ENCODE measurements at regions not wholly inside any gene's neighbourhood (a gene's known extent, or its start where the extent isn't known, plus 50 kb on each side); places are given as distances from the start of the nearest gene placed in this dataset.

DNA sequence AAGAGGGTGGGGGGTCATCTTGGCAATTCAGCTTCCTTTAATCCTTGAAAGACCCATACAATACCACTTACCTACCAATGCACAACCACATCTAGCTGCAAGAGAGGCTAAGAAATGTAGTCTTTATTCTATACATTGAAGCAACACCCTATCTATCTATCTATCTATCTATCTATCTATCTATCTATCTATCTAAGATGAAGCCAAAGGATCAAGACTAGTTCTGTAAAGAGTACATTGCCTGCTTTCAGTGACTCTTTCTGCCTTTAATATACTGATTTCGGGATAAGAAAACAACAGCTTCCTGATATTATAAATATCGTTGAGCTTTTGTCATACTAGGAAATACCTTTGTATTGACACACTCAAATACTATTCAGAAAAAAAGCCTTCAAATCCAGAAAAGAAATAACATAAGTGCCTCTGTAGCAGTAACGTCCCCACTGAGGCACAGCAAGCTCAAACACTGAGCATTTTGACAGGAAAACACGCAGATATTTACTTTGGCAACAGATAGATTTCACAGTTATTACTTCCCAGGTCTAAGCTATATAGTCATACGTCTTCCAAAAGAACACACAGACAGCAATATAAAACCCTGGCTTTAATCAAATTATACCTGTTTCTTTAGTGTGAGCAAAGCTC lies 139.4 kb upstream of the SERTAD2 start:
- in situ Hi-C loops (cut with HindIII; ENCODE audit: low pct_unique_long_range_greater_than_20kb, low sequenced_read_pairs) = no loop called here
- no peak overlapping the region for H3K27ac ChIP-seq (ENCODE audit: low read length)
- ATAC-seq (no peak), DNase-seq (ENCODE audit: low read depth, low spot score) (no peak)
- intact Hi-C loops (cut with micrococcal nuclease; ENCODE audit: unreplicated experiment) = no loop called here
- no peak overlapping the region for H3K4me3 ChIP-seq (ENCODE audit: low read depth in 2 of 2, low read length in 2 of 2)
- no TSS peak for BruUV-seq (replicated peaks)
- CTCF ChIA-PET = no interaction called here
- POLR2A ChIA-PET = interaction anchor here (1.3 kb wide), 1 partner anchor 26 kb away, joined by 4 read pairs; no protein-coding TSS in a partner anchor
- peaks cover 14% of the 10 kb centered on the region for H3K4me1 ChIP-seq (ENCODE audit: control insufficient read depth, insufficient read depth, low read length)
- TF ChIP-seq, protein P1, sequence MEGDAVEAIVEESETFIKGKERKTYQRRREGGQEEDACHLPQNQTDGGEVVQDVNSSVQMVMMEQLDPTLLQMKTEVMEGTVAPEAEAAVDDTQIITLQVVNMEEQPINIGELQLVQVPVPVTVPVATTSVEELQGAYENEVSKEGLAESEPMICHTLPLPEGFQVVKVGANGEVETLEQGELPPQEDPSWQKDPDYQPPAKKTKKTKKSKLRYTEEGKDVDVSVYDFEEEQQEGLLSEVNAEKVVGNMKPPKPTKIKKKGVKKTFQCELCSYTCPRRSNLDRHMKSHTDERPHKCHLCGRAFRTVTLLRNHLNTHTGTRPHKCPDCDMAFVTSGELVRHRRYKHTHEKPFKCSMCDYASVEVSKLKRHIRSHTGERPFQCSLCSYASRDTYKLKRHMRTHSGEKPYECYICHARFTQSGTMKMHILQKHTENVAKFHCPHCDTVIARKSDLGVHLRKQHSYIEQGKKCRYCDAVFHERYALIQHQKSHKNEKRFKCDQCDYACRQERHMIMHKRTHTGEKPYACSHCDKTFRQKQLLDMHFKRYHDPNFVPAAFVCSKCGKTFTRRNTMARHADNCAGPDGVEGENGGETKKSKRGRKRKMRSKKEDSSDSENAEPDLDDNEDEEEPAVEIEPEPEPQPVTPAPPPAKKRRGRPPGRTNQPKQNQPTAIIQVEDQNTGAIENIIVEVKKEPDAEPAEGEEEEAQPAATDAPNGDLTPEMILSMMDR (IDR thresholded peaks at IDR 0.05) = no peak
- TF ChIP-seq, protein P2, sequence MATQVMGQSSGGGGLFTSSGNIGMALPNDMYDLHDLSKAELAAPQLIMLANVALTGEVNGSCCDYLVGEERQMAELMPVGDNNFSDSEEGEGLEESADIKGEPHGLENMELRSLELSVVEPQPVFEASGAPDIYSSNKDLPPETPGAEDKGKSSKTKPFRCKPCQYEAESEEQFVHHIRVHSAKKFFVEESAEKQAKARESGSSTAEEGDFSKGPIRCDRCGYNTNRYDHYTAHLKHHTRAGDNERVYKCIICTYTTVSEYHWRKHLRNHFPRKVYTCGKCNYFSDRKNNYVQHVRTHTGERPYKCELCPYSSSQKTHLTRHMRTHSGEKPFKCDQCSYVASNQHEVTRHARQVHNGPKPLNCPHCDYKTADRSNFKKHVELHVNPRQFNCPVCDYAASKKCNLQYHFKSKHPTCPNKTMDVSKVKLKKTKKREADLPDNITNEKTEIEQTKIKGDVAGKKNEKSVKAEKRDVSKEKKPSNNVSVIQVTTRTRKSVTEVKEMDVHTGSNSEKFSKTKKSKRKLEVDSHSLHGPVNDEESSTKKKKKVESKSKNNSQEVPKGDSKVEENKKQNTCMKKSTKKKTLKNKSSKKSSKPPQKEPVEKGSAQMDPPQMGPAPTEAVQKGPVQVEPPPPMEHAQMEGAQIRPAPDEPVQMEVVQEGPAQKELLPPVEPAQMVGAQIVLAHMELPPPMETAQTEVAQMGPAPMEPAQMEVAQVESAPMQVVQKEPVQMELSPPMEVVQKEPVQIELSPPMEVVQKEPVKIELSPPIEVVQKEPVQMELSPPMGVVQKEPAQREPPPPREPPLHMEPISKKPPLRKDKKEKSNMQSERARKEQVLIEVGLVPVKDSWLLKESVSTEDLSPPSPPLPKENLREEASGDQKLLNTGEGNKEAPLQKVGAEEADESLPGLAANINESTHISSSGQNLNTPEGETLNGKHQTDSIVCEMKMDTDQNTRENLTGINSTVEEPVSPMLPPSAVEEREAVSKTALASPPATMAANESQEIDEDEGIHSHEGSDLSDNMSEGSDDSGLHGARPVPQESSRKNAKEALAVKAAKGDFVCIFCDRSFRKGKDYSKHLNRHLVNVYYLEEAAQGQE (IDR thresholded peaks at IDR 0.05; ENCODE audit: insufficient read depth in 1 of 2, low read depth in 2 of 2, low read length in 1 of 2) = no peak
- no peak for TF ChIP-seq TCF7L2 (IDR thresholded peaks at IDR 0.05; ENCODE audit: low read depth, low read length)
- TF ChIP-seq SIN3A (IDR thresholded peaks at IDR 0.05; ENCODE audit: borderline replicate concordance, insufficient read depth, low read depth, low read length) = no peak
- TF ChIP-seq POLR2AphosphoS5 (IDR thresholded peaks at IDR 0.05; ENCODE audit: low read depth, low read length) = no peak
- H3K9me3 ChIP-seq (ENCODE audit: control insufficient read depth, insufficient read depth, low read depth, low read length) = no peaks in the 10 kb centered on the region
- 0 out of 2 replicates have a peak, but pooled peaks cover 2% of the 10 kb centered on the region for H3K27me3 ChIP-seq (ENCODE audit: control insufficient read depth, insufficient read depth, low read length)
- H3K36me3 ChIP-seq (ENCODE audit: control insufficient read depth, insufficient read depth, low read length) = no peaks in the 10 kb centered on the region

DNA sequence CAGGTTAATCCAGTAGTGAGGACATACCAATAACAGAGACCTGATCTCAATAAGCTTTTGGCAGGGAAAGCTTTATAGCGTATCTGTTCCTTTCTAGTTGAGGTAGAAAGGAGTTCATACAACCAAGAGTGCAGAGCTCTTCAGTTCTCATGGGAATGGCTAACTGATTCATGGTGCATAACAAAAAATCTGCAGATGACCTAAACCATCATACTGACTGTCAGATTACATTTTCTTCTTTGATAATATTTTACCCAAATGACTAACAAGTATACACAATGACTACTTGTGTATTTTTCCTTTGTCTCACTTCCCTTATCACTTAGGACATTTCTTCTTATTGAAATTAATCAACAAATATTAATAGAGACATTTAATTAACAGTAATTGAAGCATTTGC lies 140.0 kb upstream of the SERTAD2 start:
- Histone ChIP-seq H3K27ac (ENCODE audit: low read length) (no peak overlapping the region), H3K9me3 (ENCODE audit: control insufficient read depth, insufficient read depth, low read depth, low read length) (no peaks in the 10 kb centered on the region), H3K36me3 (ENCODE audit: control insufficient read depth, insufficient read depth, low read length) (no peaks in the 10 kb centered on the region), H3K4me1 (ENCODE audit: control insufficient read depth, insufficient read depth, low read length) (peaks cover 20% of the 10 kb centered on the region), H3K4me3 (ENCODE audit: low read depth in 2 of 2, low read length in 2 of 2) (no peak overlapping the region), H3K27me3 (ENCODE audit: control insufficient read depth, insufficient read depth, low read length) (0 out of 2 replicates have a peak, but pooled peaks cover 2% of the 10 kb centered on the region)
- DNase-seq (ENCODE audit: low read depth, low spot score) (no peak), ATAC-seq (no peak)
- TF ChIP-seq, protein P2 (IDR thresholded peaks at IDR 0.05; ENCODE audit: insufficient read depth in 1 of 2, low read depth in 2 of 2, low read length in 1 of 2) = no peak
- TF ChIP-seq POLR2AphosphoS5 (IDR thresholded peaks at IDR 0.05; ENCODE audit: low read depth, low read length) = no peak
- TF ChIP-seq, protein P1 (IDR thresholded peaks at IDR 0.05) = no peak
- in situ Hi-C loops (cut with HindIII; ENCODE audit: low pct_unique_long_range_greater_than_20kb, low sequenced_read_pairs) = no loop called here
- intact Hi-C loops (cut with micrococcal nuclease; ENCODE audit: unreplicated experiment) = no loop called here
- ChIA-PET POLR2A (no interaction called here), CTCF (interaction anchor here (0.6 kb wide), 1 partner anchor 9 kb away, joined by 9 read pairs; no protein-coding TSS in a partner anchor)
- no TSS peak for BruUV-seq (replicated peaks)
